T-helper 1 cell treated with Interleukin-12 subunit alpha and Interleukin-12 subunit beta and Interleukin-4 antibody, amounts not matched to agents 30 ng/mL and 1 ng/mL, for 36 hours (primary cell): ENCODE measurements at regions not wholly inside any gene's neighbourhood (a gene's known extent, or its start where the extent isn't known, plus 50 kb on each side); places are given as distances from the start of the nearest gene placed in this dataset.
"Not testable (repeated sequence)": the region's sequence is repeated elsewhere in the genome, so short reads cannot be mapped to it uniquely, and the experiment has no call there.

Experiments
- intact Hi-C: fragments of 100-400 bp; cut with micrococcal nuclease; formaldehyde crosslinking; loops from one replicate; pipeline ENCODE4 v1.15.1; 2024

GRCh38 chr3:67979342-67979741, 324.9 kb upstream of the SUCLG2 start:
- intact Hi-C loops: no loop called here

GRCh38 chr3:67977762-67978161, 323.4 kb upstream of the SUCLG2 start:
- intact Hi-C loops: no loop called here

GRCh38 chr3:67976663-67977062, 322.3 kb upstream of the SUCLG2 start:
- intact Hi-C loops: no loop called here

- intact Hi-C loops: no loop called here
These were observed 310.2 kb upstream of the SUCLG2 start for GRCh38 chr3:67964596-67964995.

GRCh38 chr3:67957268-67957667, 302.9 kb upstream of the SUCLG2 start:
- intact Hi-C loops: no loop called here

- intact Hi-C loops: loop anchor here (1.0 to 5.0 kb wide), 2 partner anchors 109 to 291 kb away; no protein-coding TSS in a partner anchor
These were observed 293.5 kb upstream of the SUCLG2 start for GRCh38 chr3:67947808-67948508.

GRCh38 chr3:67946436-67946835, 292.0 kb upstream of the SUCLG2 start:
- intact Hi-C loops: loop anchor here (5.0 kb wide), 1 partner anchor 289 kb away; no protein-coding TSS in a partner anchor

- intact Hi-C loops: no loop called here
These were observed 289.1 kb upstream of the SUCLG2 start for GRCh38 chr3:67943546-67943945.

- intact Hi-C loops: no loop called here
These were observed 287.1 kb upstream of the SUCLG2 start for GRCh38 chr3:67941433-67942030.

- intact Hi-C loops: no loop called here
These were observed 286.0 kb upstream of the SUCLG2 start for GRCh38 chr3:67940210-67940952.

- intact Hi-C loops: no loop called here
These were observed 283.2 kb upstream of the SUCLG2 start for GRCh38 chr3:67937498-67938118.

GRCh38 chr3:67930394-67930793, 276.0 kb upstream of the SUCLG2 start:
- intact Hi-C loops: not testable (repeated sequence)

- intact Hi-C loops: no loop called here
These were observed 269.4 kb upstream of the SUCLG2 start for GRCh38 chr3:67923796-67924195.

- intact Hi-C loops: no loop called here
These were observed 266.6 kb upstream of the SUCLG2 start for GRCh38 chr3:67920969-67921368.

GRCh38 chr3:67920311-67920710, 265.9 kb upstream of the SUCLG2 start:
- intact Hi-C loops: no loop called here

GRCh38 chr3:67916353-67916752, 261.9 kb upstream of the SUCLG2 start:
- intact Hi-C loops: no loop called here

GRCh38 chr3:67907735-67908134, 253.3 kb upstream of the SUCLG2 start:
- intact Hi-C loops: no loop called here

- intact Hi-C loops: no loop called here
These were observed 251.8 kb upstream of the SUCLG2 start for GRCh38 chr3:67906261-67906660.

GRCh38 chr3:67901681-67902080, 247.3 kb upstream of the SUCLG2 start:
- intact Hi-C loops: loop anchor here (5.0 kb wide), 1 partner anchor 356 kb away; no protein-coding TSS in a partner anchor

- intact Hi-C loops: no loop called here
These were observed 244.5 kb upstream of the SUCLG2 start for GRCh38 chr3:67898916-67899315.

- intact Hi-C loops: no loop called here
These were observed 243.2 kb upstream of the SUCLG2 start for GRCh38 chr3:67897351-67898336.
